HCT116 (cell line): ENCODE measurements at regions not wholly inside any gene's neighbourhood (a gene's known extent, or its start where the extent isn't known, plus 50 kb on each side); places are given as distances from the start of the nearest gene placed in this dataset.

ENCODE experiments used
- CTCF ChIP-seq, 3 experiments: fragments of 200-600 bp in 1 of 3; sonication (generic) in 1 of 3; IDR thresholded peaks in 2 of 3; conservative IDR thresholded peaks in 1 of 3; 2 replicates each; pipeline ENCODE4 v1.5.1; 2012 to 2017; ENCODE audit warnings: low read depth in 2 of 3, low read length in 2 of 3, antibody characterized with exemption in 1 of 3, borderline replicate concordance in 1 of 3, control low read depth in 1 of 3, mild to moderate bottlenecking in 1 of 3, mixed read lengths in 1 of 3, mixed run types in 1 of 3, moderate library complexity in 1 of 3; ENCODE audit not compliant: insufficient read depth in 1 of 3
- ELF1 ChIP-seq: IDR thresholded peaks from 2 replicates; pipeline ENCODE4 v1.6.1; 2012; ENCODE audit warnings: low read depth, borderline replicate concordance
- EZH2 ChIP-seq: fragments of 200-600 bp; sonication (generic); IDR thresholded peaks from 2 replicates; pipeline ENCODE4 v1.6.1; 2017; ENCODE audit warnings: antibody characterized with exemption, mixed run types
- EZH2phosphoT487 ChIP-seq: fragments of 200-600 bp; IDR thresholded peaks from 2 replicates; pipeline ENCODE4 v1.6.1; 2018; ENCODE audit warnings: antibody characterized with exemption, borderline replicate concordance
- MAX ChIP-seq: IDR thresholded peaks from 2 replicates; pipeline ENCODE4 v1.6.1; 2012
- POLR2A ChIP-seq: IDR thresholded peaks from 2 replicates; pipeline ENCODE4 v1.7.0; 2011; ENCODE audit warnings: borderline replicate concordance; ENCODE audit not compliant: insufficient read depth, insufficient read length; ENCODE audit errors: extremely low read depth
- POLR2AphosphoS5 ChIP-seq: IDR thresholded peaks from 2 replicates; pipeline ENCODE4 v1.6.1; 2011; ENCODE audit warnings: mild to moderate bottlenecking, low read depth, low read length, moderate library complexity
- REST ChIP-seq: IDR thresholded peaks from 2 replicates; pipeline ENCODE4 v1.6.1; 2012; ENCODE audit warnings: low read depth
- SP1 ChIP-seq: IDR thresholded peaks from 2 replicates; pipeline ENCODE4 v1.6.1; 2012; ENCODE audit warnings: low read depth
- YY1 ChIP-seq: IDR thresholded peaks from 2 replicates; pipeline ENCODE4 v1.6.1; 2011; ENCODE audit warnings: low read length, low read depth, moderate library complexity, mild to moderate bottlenecking; ENCODE audit not compliant: insufficient replicate concordance; ENCODE audit errors: extremely low read depth
- ZNF274 ChIP-seq: fragments of 200-500 bp; sonication (Bioruptor generic); IDR thresholded peaks from 2 replicates; pipeline ENCODE4 v1.6.1; 2014; ENCODE audit warnings: mild to moderate bottlenecking, low read depth, low read length, inconsistent platforms

DNA sequence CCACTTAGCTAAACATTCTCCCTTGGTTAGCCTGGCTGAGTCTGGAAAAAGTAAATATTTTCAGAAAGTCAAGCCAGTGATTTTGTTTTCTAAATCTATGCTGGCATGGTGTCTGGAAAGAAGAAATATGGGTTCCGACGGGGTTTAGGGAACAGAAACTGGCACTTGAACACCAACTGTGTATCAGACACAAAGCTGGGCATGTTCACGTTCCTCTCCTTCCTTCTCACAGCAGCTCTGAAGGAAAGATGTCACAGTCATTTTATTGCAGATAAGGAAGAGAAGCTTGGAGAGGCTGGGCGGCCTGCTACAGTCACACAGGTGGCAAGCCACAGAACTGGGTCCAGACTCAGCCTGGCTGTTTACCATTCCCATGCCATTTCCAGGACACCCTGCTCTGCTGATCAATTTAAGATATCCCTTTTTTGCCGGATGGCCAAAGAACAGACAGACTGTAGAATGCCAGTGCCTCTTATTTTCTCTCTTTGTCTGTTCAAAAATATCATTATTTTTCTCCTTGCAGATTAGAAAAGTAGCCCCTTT lies 118.8 kb downstream of the HERPUD2 start:
- TF ChIP-seq POLR2AphosphoS5, result no peak
- no peak for TF ChIP-seq CTCF (IDR thresholded peaks at IDR 0.05 in 2 of 3, conservative IDR thresholded peaks at IDR 0.05 in 1 of 3; ENCODE audit: borderline replicate concordance in 1 of 3, insufficient read depth in 1 of 3, low read depth in 2 of 3, low read length in 2 of 3)
- TF ChIP-seq SP1, result no peak
- TF ChIP-seq YY1, result no peak
- TF ChIP-seq EZH2, result no peak
- TF ChIP-seq POLR2A, result no peak
- TF ChIP-seq REST, result no peak
- TF ChIP-seq EZH2phosphoT487, result no peak
- no peak for TF ChIP-seq MAX
- TF ChIP-seq ZNF274, result no peak
- TF ChIP-seq ELF1, result no peak
